ENCODE measurements at regions not wholly inside any gene's neighbourhood (a gene's known extent, or its start where the extent isn't known, plus 50 kb on each side); places are given as distances from the start of the nearest gene placed in this dataset.
"Not testable (repeated sequence)": the region's sequence is repeated elsewhere in the genome, so short reads cannot be mapped to it uniquely, and the experiment has no call there.

DNA sequence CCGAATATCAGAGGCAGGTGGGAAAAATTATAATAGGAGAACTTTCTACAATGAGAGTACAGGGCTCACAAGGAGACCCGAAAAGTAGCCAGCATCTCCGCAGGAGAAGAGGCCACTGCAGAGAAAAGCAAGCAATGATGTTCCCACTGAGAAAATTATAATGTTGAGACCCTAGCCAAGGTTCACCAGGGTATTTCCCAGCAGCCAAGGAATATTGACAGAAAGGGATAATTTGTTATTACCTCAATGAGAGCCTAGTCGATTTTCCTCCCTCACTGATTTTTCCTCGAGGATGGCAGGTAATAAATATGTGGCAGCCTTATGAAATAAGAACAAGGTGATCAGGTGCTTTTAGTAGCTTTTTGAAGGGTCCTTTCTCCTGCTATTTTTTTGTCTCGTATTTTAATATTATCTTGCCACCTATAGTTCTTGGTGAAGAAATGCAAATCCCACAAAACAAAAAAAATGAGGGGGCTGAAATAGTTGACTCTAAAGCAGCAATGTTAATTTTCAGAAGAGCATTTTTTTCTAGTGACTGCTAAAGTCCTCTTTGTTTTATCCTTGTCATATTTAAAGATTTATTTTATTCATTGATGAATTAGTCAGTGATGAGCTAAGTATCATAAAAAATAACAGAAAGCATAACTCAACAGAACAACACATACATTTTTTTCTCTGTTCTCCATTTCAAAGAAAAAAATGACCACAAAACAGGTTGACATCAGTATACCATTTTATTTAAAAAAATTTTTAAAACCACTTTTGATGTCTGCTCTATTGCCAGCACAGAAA, 215.4 kb downstream of the KCNE4 start:
- DNase-seq (ENCODE audit: extremely low read depth in 1 of 11, low read depth in 9 of 11, low spot score in 4 of 11): no peak

DNA sequence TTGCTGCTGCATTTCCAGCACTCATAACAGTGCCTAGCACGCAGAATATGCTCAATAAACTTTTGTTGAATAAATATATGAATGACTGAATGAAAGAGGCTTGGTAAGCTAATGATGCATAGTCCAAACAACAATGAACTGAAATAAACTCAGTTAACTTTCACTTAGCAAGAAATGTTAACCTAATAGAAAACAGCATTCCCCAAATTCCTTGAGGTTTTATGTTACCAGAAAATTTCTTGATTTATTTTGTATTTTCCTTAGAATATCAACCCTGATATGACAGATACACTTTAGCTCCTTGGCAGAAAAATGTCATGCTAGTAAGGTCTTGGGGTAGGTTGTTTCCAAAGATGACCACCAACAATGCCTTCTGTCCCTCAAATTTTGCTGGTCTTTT, 217.4 kb downstream of the KCNE4 start:
- no peak for DNase-seq (ENCODE audit: extremely low read depth in 1 of 11, low read depth in 9 of 11, low spot score in 4 of 11)

DNA sequence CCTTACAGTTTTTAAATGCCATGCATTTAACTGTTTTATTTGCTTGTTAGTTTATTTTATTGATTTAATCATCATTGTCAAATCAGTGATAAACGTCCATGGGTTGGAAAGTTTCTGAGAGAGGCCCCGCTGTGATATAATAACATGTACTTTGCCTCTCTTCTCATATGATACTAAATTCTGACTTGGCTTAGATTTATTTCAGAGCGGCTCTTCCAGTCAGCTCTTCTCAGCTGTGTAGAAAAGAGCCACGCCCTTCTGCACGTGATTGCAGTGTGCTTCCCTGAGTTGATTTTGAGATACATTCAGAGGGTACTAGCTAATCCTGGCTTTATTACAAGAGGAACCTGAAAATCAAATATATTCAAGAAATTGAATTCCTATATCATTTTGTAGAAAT, 218.6 kb downstream of the KCNE4 start:
- no peak for DNase-seq (ENCODE audit: extremely low read depth in 1 of 11, low read depth in 9 of 11, low spot score in 4 of 11)

DNA sequence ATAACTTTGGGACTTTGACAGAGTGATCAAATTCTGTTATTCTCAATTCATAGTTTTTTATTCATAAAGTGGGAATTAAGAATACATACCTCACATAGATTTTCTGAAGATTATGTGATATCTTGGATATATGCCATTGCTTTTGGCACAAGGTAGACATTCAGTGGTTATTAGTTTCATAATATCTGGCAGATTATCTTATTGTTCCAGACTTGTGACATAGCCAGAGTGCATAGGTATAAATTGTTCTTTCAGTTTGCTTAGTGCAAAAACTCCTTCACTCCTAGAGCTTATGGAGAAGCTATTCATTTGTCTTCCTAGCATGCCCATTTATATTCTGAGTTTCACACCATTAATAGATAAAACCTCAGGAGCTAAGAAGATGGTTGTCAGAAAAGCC, 222.0 kb downstream of the KCNE4 start:
- no peak for DNase-seq (ENCODE audit: extremely low read depth in 1 of 11, low read depth in 9 of 11, low spot score in 4 of 11)

DNA sequence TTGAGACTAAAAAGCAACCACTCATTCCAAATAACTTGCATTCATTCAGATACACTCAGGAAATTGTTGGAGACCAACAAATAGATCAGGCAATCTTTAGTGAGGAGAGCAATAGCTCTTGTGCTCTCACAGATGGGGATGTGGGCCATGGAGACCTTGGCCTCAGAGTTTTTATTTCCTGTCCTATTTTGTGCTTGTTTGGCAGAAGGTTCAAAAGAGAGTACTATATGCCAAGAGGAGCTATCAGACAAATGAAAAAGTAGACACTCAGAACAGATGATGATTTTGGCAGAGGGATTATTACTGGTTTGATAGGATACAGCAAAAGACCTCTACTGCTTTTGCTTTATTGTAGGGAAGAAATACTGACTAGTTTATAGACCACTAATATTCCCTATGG, 230.2 kb downstream of the KCNE4 start:
- DNase-seq (ENCODE audit: extremely low read depth in 1 of 11, low read depth in 9 of 11, low spot score in 4 of 11): no peak

DNA sequence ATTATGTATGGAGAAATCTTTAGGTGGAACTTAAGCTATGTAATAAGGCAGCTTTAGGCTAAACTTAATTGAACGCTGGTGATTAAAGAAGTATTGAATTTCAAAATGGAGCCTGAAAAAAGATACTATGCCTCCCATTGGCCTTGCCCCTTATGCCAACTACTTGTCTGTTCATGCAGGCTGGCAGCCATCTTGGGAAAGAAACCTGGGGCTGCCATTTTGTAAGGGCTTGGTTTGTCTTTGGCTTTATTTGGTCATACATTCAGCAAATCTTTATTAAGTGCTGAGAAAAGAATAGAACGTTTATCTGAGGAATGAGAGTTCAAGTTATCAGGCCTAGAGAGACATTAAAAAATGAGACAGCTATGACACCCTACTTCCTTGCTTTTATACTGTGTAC, 231.3 kb downstream of the KCNE4 start:
- DNase-seq (ENCODE audit: extremely low read depth in 1 of 11, low read depth in 9 of 11, low spot score in 4 of 11): no peak

DNA sequence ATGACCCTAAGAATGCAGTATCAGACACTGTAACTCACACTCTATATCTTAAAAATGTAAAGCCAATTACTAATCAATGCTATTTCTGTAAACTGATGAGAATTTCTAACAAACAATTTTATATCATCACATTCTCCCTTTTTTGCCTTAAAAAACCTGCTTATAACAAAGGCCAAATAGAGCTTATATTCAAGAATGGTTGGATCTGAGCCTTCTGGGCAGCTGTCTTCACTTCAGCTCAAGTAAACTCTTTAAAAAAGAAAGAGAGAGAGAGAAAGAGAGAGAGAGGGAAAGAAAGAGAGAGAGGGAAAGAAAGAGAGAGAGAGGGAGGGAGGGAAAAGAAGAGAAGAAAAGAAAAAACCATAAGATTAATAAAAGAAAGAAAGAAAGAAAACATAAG, 231.8 kb downstream of the KCNE4 start:
- DNase-seq (ENCODE audit: extremely low read depth in 1 of 11, low read depth in 9 of 11, low spot score in 4 of 11): no peak

DNA sequence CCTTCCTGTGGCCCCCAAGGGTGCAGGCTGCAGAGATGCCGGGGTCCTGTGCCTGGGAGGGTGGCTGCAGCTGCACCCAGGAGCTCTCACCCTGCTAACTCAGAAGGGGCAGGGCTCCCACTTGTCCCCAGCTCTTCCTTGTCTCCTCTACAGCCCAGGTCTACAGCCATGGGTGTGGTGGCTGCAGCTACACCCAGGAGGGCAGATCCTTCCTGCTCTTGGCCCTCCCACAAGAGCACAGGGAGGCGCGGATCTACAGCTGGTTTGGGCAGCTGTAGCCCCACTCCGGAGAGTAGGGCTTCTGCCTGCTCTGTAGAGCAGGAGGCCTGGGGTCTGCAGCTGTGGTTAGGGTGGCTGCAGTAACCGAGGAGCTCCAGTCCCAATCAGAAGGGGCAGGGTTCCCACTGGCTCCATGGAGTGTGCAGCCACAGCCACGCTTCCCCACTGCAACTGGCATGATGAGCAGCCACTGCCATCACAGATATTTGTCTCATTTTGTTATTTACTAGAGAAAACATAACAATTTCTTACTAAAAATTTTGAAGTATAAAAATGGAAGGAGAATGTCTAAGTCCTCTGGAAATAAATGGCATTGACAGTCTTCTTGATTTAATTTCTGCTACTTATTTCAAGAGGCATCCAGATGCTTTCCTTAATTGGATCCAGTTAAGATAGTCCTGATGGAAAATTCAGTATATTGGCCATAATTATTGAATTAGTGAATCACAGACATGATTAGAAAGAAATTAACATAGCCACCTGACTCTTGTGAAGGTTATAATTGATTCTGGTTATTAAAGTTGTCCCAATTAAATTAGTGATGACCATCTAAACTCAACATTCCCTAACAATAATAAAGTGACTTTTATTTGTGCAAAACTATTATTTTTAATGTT, 233.6 kb downstream of the KCNE4 start:
- DNase-seq (ENCODE audit: extremely low read depth in 1 of 11, low read depth in 9 of 11, low spot score in 4 of 11): no peak

DNA sequence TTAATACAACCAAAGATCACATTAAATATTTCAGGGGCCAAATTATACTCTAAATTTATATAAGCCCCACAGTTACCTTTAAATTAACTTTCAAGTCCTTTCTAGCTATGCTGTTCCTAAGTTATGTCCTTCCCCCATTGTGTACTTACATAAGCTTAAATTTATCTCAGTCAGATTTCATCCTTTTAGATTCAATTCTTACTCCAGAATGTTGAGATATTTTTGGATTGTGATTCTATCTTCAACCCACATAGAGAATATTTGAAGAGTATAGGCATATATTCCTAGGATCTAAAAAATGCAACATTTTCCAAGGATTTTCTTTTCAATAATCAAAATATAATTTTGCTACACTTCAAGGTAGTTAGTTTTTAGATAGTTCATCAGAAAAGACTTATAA, 242.8 kb downstream of the KCNE4 start:
- DNase-seq (ENCODE audit: extremely low read depth in 1 of 11, low read depth in 9 of 11, low spot score in 4 of 11): no peak

DNA sequence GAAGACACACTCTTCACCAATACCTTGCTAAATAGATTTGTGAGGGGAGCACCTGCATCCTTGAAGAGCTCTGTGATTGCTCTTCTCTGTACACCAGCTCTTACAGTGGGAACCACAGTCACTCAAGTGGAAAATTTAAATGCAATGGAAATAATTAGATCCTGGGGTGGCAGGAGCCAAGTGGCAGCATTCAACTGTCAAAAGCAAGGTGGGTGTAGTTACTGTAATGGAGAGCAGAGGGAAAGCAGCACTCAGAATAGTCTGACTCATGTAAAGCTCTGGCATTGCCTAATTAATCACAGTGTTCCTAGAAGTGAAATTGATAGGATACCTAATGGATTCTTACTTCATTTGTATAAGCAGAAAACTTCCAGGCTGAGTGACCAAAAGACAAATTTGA, 245.8 kb downstream of the KCNE4 start:
- DNase-seq (ENCODE audit: extremely low read depth in 1 of 11, low read depth in 9 of 11, low spot score in 4 of 11): no peak

DNA sequence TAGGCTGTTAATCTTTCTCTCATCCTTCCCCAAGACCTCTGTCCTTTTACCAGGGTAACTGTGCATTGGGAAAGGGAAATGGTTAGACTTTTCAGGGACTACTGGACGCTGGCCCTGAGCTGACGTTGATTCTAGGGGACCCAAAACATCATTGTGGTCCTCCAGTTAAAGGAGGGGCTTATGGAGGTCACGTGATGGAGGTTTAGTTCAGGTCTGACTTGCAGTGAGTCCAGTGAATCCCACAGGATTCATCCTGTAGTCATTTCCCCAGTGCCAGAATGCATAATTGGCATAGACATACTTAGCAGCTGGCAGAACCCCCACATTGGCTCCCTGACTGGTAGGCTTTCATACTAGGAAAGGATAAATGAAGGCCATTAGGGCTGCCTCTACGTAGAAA, 246.3 kb downstream of the KCNE4 start:
- not testable (repeated sequence) for DNase-seq (ENCODE audit: extremely low read depth in 1 of 11, low read depth in 9 of 11, low spot score in 4 of 11)

DNA sequence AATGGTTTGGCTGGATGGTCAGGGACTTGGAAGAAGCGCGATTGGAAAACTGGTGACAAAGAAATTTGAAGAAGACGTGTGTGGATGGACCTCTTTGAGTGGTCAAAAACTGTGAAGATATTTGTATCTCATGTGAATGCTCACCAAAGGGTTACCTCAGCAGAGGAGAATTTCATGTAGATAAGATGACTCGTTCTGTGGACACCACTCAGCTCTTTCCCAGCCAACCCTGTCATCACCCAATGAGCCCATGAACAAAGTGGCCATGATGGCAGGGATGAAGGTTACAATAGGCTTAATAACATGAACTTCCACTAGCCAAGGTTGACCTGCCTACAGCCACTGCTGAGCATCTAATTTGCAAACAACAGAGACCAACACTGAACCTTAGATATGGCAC, 248.3 kb downstream of the KCNE4 start:
- no peak for DNase-seq (ENCODE audit: extremely low read depth in 1 of 11, low read depth in 9 of 11, low spot score in 4 of 11)

DNA sequence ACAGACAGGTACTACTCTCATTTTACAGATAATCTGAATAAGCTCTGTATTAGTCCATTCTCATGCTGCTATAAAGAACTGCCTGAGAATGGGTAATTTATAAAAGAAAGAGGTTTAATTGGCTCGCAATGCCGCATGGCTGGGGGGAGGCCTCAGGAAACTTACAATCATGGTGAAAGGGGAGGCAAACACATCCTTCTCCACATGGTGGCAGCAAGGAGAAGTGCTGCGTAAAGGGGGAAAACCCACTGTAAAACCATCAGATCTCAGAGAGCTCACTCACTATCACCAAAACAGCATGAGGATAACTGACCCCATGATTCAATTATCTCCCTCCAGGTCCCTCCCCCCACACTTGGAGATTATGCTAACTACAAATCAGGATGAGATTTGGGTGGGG, 254.4 kb downstream of the KCNE4 start:
- DNase-seq (ENCODE audit: extremely low read depth in 1 of 11, low read depth in 9 of 11, low spot score in 4 of 11): no peak

DNA sequence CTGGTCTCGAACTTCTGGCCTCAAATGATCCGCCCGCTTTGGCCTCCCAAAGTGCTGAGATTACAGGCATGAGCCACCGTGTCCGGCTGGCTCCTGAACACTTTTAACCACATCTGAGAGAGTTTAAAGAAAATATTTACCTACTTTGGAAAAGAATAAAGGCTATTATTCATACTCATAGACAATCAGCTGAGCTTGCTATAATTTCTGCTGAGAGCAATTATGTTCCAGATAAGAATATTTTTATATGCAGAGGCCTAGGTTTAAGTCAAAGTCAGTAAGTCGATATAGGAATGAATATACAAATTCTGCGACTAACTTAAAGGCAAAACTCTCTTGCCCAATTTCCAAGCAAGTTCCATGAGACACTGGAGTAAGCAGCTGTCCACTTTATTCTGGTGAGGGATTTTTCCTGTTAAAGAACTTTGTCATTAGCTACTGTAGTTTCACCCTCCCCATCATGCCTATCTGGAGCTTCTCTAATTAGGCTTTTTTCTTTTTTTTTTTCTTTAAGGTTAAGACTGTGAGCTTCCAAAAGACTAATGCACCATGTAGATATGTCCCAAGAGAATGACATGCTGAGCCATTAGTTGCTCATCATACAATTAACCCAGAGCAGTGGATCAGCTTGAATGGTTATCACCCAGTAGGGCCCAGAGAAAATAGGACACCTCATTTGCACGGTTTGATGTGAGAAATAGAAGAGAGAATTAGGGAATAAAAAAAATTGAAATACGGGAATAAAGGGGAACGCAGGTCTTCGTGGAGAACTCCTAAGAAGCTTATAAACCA, 260.1 kb downstream of the KCNE4 start:
- no peak for DNase-seq (ENCODE audit: extremely low read depth in 1 of 11, low read depth in 9 of 11, low spot score in 4 of 11)

DNA sequence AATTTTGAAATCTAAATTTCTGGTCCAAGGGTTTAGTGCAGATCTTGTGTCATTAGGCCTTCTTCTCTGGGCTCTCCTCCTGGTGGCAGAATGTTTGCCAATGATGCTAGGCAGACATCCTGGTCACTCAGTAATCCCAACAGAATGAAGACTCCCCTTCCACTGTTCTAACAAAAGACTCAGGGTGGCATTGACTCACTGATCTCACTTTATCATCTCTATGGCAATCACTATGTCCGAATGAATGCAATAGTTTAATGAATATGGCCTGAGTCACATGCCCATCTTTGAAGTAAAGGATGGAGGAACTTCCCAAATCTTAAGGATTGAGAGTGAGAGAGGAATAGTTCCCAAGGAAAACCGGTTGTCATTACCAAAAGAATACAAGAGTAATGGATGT, 261.1 kb downstream of the KCNE4 start:
- no peak for DNase-seq (ENCODE audit: extremely low read depth in 1 of 11, low read depth in 9 of 11, low spot score in 4 of 11)

DNA sequence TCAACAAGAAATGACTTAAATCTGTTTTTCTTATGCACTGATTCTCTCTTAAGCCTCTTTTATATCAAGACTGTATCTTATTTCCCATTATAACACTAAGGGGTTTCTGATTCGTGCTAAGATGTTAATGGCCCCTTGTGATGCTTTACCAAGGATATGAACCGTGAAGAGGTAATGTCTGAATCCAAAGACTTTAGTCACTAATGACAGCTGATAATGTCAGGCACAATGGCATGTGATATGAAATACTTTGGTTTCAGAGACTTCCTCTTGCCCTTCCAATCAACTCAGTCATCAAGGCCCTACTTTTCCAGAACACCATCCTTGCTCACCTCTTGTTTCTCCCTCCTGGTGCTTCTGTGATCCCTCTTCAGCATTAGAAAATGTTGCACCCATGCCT, 262.8 kb downstream of the KCNE4 start:
- DNase-seq (ENCODE audit: extremely low read depth in 1 of 11, low read depth in 9 of 11, low spot score in 4 of 11): no peak

DNA sequence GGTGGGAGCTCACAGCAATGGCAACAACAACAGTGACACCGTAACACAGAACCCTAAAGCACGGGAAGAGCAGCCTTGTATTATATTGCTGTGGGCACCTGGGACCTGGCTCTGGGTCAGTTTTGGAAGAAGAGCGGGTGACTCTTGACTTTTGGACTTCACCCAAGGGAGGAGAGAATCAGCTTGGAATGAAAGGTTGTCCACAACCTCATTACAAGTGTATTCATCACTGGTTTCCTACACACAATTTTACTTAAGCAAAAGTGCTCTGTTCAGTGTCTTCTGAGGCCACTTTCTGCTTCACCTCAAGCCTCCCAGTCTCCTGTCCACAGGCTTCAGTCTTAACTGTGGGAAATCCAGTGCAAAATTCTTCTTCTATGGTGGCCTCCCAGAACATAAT, 263.8 kb downstream of the KCNE4 start:
- no peak for DNase-seq (ENCODE audit: extremely low read depth in 1 of 11, low read depth in 9 of 11, low spot score in 4 of 11)

DNA sequence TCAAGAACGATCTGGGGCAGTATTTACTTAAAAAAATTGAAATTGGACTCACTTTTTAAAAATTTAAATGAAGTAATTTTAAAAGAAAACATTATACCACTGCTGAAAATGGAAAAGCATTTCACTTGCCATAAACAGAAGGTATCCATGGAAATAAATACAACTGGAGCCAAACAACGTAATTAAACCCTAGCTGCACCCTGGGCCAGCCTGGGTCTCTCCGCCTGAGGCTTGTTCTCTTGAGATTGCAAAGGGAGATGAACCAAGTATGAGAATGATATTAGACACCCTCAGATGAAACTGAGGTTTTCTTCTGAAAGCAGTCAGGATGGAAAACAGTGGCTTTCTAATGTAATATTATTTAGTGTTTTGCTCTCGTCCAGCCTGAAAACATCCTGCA, 264.4 kb downstream of the KCNE4 start:
- DNase-seq (ENCODE audit: extremely low read depth in 1 of 11, low read depth in 9 of 11, low spot score in 4 of 11): no peak

DNA sequence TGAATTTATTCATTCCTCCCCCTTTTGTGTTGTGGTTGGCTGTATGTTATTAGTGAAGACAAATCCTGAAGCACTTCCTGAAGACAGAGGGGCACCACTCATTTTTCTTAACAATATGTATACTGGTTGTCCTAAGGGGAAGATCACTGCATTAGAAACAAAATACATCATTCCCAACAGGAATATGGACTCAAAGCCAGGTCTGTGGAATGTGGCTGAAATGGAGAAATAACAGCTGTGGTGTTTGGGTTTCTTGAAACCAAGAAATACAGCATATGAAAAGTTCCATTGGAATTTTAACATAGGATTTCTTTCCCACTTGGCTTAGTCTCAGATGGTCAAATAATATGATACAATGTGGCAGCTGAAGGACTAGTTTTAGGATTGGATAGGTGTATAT, 267.6 kb downstream of the KCNE4 start:
- peak in 2 of 11 donors; percentile 2 to 11 for DNase-seq (ENCODE audit: extremely low read depth in 1 of 11, low read depth in 9 of 11, low spot score in 4 of 11)

DNA sequence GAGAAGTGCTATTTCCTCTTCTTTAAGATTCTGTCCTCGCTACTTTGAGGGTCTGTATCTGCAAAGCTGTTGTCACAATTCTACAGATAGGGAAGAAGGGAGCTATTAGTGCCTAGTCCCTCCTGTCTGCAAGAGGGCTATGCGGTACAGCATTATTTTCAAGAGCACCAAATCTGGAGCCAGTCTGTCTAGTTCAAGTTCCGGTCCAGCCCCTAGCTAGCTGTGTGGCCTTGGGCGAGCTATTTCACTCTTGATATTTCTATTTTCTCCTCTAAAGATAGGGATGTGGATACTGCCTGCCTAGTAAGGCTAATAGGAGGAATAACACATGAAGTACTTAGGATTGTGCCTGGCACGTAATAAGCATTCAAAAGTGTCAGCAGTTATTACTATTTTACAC, 272.4 kb downstream of the KCNE4 start:
- no peak for DNase-seq (ENCODE audit: extremely low read depth in 1 of 11, low read depth in 9 of 11, low spot score in 4 of 11)

All from renal cortex interstitium (tissue), 11 donors.